ENCODE measurements at regions not wholly inside any gene's neighbourhood (a gene's known extent, or its start where the extent isn't known, plus 50 kb on each side); places are given as distances from the start of the nearest gene placed in this dataset.

- FAIRE-seq (no peak), DNase-seq (ENCODE audit: low read depth, low spot score) (no peak)
- TF ChIP-seq JUN (IDR thresholded peaks at IDR 0.05; ENCODE audit: borderline replicate concordance, insufficient read depth, insufficient read length, low read depth): no peak
- TF ChIP-seq MAX (IDR thresholded peaks at IDR 0.05; ENCODE audit: insufficient read depth, insufficient read length): no peak
- no peak for TF ChIP-seq CTCF (IDR thresholded peaks at IDR 0.05; ENCODE audit: extremely low read depth in 1 of 2, insufficient read depth in 1 of 2, low read depth in 1 of 2, low read length in 2 of 2)
- no peak for TF ChIP-seq POLR2A (IDR thresholded peaks at IDR 0.05; ENCODE audit: low read depth, low read length)
- no peak for TF ChIP-seq FOS (IDR thresholded peaks at IDR 0.05; ENCODE audit: borderline replicate concordance, insufficient read depth, low read length)
- TF ChIP-seq POLR2AphosphoS5 (IDR thresholded peaks at IDR 0.05; ENCODE audit: insufficient read depth, low read depth, low read length): no peak
- TF ChIP-seq EZH2 (IDR thresholded peaks at IDR 0.05; ENCODE audit: borderline replicate concordance, low read depth, low read length, severe bottlenecking): no peak
- TF ChIP-seq GATA2 (IDR thresholded peaks at IDR 0.05; ENCODE audit: insufficient read depth, insufficient read length, low read depth, low read length): no peak
- TF ChIP-seq MYC (IDR thresholded peaks at IDR 0.05; ENCODE audit: low read depth, low read length): no peak
- BruUV-seq (replicated peaks): no TSS peak
- Histone ChIP-seq H2AFZ (ENCODE audit: low read depth, low read length) (no peak overlapping the region), H3K79me2 (ENCODE audit: control insufficient read depth, insufficient read depth, low read length) (no peaks in the 10 kb centered on the region), H4K20me1 (replicated peaks; ENCODE audit: control insufficient read depth, extremely low read depth, insufficient read depth, low read length) (no peaks in the 10 kb centered on the region), H3K4me1 (ENCODE audit: control insufficient read depth, extremely low read depth, insufficient read depth, low read length) (no peaks in the 10 kb centered on the region), H3K36me3 (ENCODE audit: control insufficient read depth in 2 of 2, extremely low read depth in 1 of 2, insufficient read depth in 2 of 2, low read length in 2 of 2) (no peaks in the 10 kb centered on the region), H3K9me3 (replicated peaks; ENCODE audit: control insufficient read depth, insufficient read depth, low read length) (no peaks in the 10 kb centered on the region), H3K4me2 (ENCODE audit: insufficient read depth, low read length) (no peak overlapping the region), H3K9ac (replicated peaks; ENCODE audit: extremely low read depth, insufficient read depth, low read length) (no peak overlapping the region), H3K9me1 (replicated peaks; ENCODE audit: control insufficient read depth, extremely low read depth, insufficient read depth, low read length) (no peaks in the 10 kb centered on the region), H3K27me3 (ENCODE audit: control insufficient read depth in 2 of 2, insufficient read depth in 2 of 2, low read length in 2 of 2) (no peaks in the 10 kb centered on the region), H3K27ac (ENCODE audit: insufficient read depth, low read depth, low read length) (no peak overlapping the region), H3K4me3 (replicated peaks in 1 of 3; ENCODE audit: insufficient read depth in 1 of 3, low read depth in 1 of 3, low read length in 3 of 3) (no peak overlapping the region)
- ChIA-PET POLR2A (no interaction called here), CTCF (no interaction called here)
- dilution Hi-C loops (cut with MboI; ENCODE audit: extremely low pct_ligation_motif_present, low sequenced_read_pairs): no loop called here
- intact Hi-C loops (cut with micrococcal nuclease): no loop called here
Observed at GRCh38 chr5:21665524-21665923, 1187.6 kb downstream of the CDH12 start.

Measured in endothelial cell of umbilical vein (primary cell).